ENCODE measurements at regions not wholly inside any gene's neighbourhood (a gene's known extent, or its start where the extent isn't known, plus 50 kb on each side); places are given as distances from the start of the nearest gene placed in this dataset.

GRCh38 chr10:105967256-105967655 is 1197.2 kb downstream of the SORCS1 start:
- DNase-seq (ENCODE audit: insufficient read length) (no peak), FAIRE-seq (no peak)
- TF ChIP-seq TAF1 (IDR thresholded peaks at IDR 0.05; ENCODE audit: borderline replicate concordance, low read depth, low read length), result no peak
- TF ChIP-seq POLR2AphosphoS5 (IDR thresholded peaks at IDR 0.05; ENCODE audit: low read depth, low read length), result no peak
- TF ChIP-seq POLR2A (IDR thresholded peaks at IDR 0.05; ENCODE audit: low read depth, low read length), result no peak

GRCh38 chr10:105965141-105965540 is 1199.4 kb downstream of the SORCS1 start:
- no peak for FAIRE-seq
- TF ChIP-seq POLR2A (IDR thresholded peaks at IDR 0.05; ENCODE audit: low read depth, low read length) (no peak), TAF1 (IDR thresholded peaks at IDR 0.05; ENCODE audit: borderline replicate concordance, low read depth, low read length) (no peak), POLR2AphosphoS5 (IDR thresholded peaks at IDR 0.05; ENCODE audit: low read depth, low read length) (no peak)
- no peak for DNase-seq (ENCODE audit: insufficient read length)

- FAIRE-seq (peak; percentile 50), DNase-seq (ENCODE audit: insufficient read length) (no peak)
- TF ChIP-seq TAF1 (IDR thresholded peaks at IDR 0.05; ENCODE audit: borderline replicate concordance, low read depth, low read length) (no peak), POLR2A (IDR thresholded peaks at IDR 0.05; ENCODE audit: low read depth, low read length) (no peak), POLR2AphosphoS5 (IDR thresholded peaks at IDR 0.05; ENCODE audit: low read depth, low read length) (no peak)
Observed at GRCh38 chr10:105964009-105964408, 1200.5 kb downstream of the SORCS1 start.

- FAIRE-seq, result no peak
- DNase-seq (ENCODE audit: insufficient read length), result no peak
- no peak for TF ChIP-seq POLR2A (IDR thresholded peaks at IDR 0.05; ENCODE audit: low read depth, low read length)
- TF ChIP-seq POLR2AphosphoS5 (IDR thresholded peaks at IDR 0.05; ENCODE audit: low read depth, low read length), result no peak
- no peak for TF ChIP-seq TAF1 (IDR thresholded peaks at IDR 0.05; ENCODE audit: borderline replicate concordance, low read depth, low read length)
Observed at GRCh38 chr10:105963334-105963884, 1201.1 kb downstream of the SORCS1 start.

GRCh38 chr10:105956550-105956949 is 1208.0 kb downstream of the SORCS1 start:
- DNase-seq (ENCODE audit: insufficient read length) (no peak), FAIRE-seq (peak; percentile 24)
- TF ChIP-seq POLR2A (IDR thresholded peaks at IDR 0.05; ENCODE audit: low read depth, low read length) (no peak), TAF1 (IDR thresholded peaks at IDR 0.05; ENCODE audit: borderline replicate concordance, low read depth, low read length) (no peak), POLR2AphosphoS5 (IDR thresholded peaks at IDR 0.05; ENCODE audit: low read depth, low read length) (no peak)

GRCh38 chr10:105953861-105954260 is 1210.6 kb downstream of the SORCS1 start:
- no peak for TF ChIP-seq TAF1 (IDR thresholded peaks at IDR 0.05; ENCODE audit: borderline replicate concordance, low read depth, low read length)
- no peak for TF ChIP-seq POLR2A (IDR thresholded peaks at IDR 0.05; ENCODE audit: low read depth, low read length)
- TF ChIP-seq POLR2AphosphoS5 (IDR thresholded peaks at IDR 0.05; ENCODE audit: low read depth, low read length), result no peak
- FAIRE-seq, result no peak
- DNase-seq (ENCODE audit: insufficient read length), result no peak

GRCh38 chr10:105953056-105953455 is 1211.5 kb downstream of the SORCS1 start:
- FAIRE-seq, result peak; percentile 78
- no peak for TF ChIP-seq POLR2AphosphoS5 (IDR thresholded peaks at IDR 0.05; ENCODE audit: low read depth, low read length)
- no peak for TF ChIP-seq TAF1 (IDR thresholded peaks at IDR 0.05; ENCODE audit: borderline replicate concordance, low read depth, low read length)
- no peak for TF ChIP-seq POLR2A (IDR thresholded peaks at IDR 0.05; ENCODE audit: low read depth, low read length)
- no peak for DNase-seq (ENCODE audit: insufficient read length)

GRCh38 chr10:105952153-105952552 is 1212.4 kb downstream of the SORCS1 start:
- FAIRE-seq, result peak; percentile 92
- DNase-seq (ENCODE audit: insufficient read length), result peak; percentile 3
- TF ChIP-seq POLR2A (IDR thresholded peaks at IDR 0.05; ENCODE audit: low read depth, low read length), result no peak
- no peak for TF ChIP-seq POLR2AphosphoS5 (IDR thresholded peaks at IDR 0.05; ENCODE audit: low read depth, low read length)
- TF ChIP-seq TAF1 (IDR thresholded peaks at IDR 0.05; ENCODE audit: borderline replicate concordance, low read depth, low read length), result no peak

- no peak for TF ChIP-seq POLR2AphosphoS5 (IDR thresholded peaks at IDR 0.05; ENCODE audit: low read depth, low read length)
- TF ChIP-seq POLR2A (IDR thresholded peaks at IDR 0.05; ENCODE audit: low read depth, low read length), result no peak
- no peak for TF ChIP-seq TAF1 (IDR thresholded peaks at IDR 0.05; ENCODE audit: borderline replicate concordance, low read depth, low read length)
- FAIRE-seq (peak; percentile 65), DNase-seq (ENCODE audit: insufficient read length) (peak; percentile 8)
Observed at GRCh38 chr10:105950410-105950809, 1214.1 kb downstream of the SORCS1 start.

- FAIRE-seq, result no peak
- DNase-seq (ENCODE audit: insufficient read length), result no peak
- TF ChIP-seq POLR2A (IDR thresholded peaks at IDR 0.05; ENCODE audit: low read depth, low read length) (no peak), POLR2AphosphoS5 (IDR thresholded peaks at IDR 0.05; ENCODE audit: low read depth, low read length) (no peak), TAF1 (IDR thresholded peaks at IDR 0.05; ENCODE audit: borderline replicate concordance, low read depth, low read length) (no peak)
Observed at GRCh38 chr10:105949721-105950120, 1214.8 kb downstream of the SORCS1 start.

GRCh38 chr10:105925045-105925785 is 1239.3 kb downstream of the SORCS1 start:
- DNase-seq (ENCODE audit: insufficient read length) (no peak), FAIRE-seq (no peak)
- no peak for TF ChIP-seq TAF1 (IDR thresholded peaks at IDR 0.05; ENCODE audit: borderline replicate concordance, low read depth, low read length)
- no peak for TF ChIP-seq POLR2A (IDR thresholded peaks at IDR 0.05; ENCODE audit: low read depth, low read length)
- TF ChIP-seq POLR2AphosphoS5 (IDR thresholded peaks at IDR 0.05; ENCODE audit: low read depth, low read length), result no peak

- TF ChIP-seq TAF1 (IDR thresholded peaks at IDR 0.05; ENCODE audit: borderline replicate concordance, low read depth, low read length) (no peak), POLR2AphosphoS5 (IDR thresholded peaks at IDR 0.05; ENCODE audit: low read depth, low read length) (no peak), POLR2A (IDR thresholded peaks at IDR 0.05; ENCODE audit: low read depth, low read length) (no peak)
- no peak for DNase-seq (ENCODE audit: insufficient read length)
- no peak for FAIRE-seq
Observed at GRCh38 chr10:105921348-105921747, 1243.2 kb downstream of the SORCS1 start.

Measured in GM12892 (cell line).